ENCODE measurements at regions not wholly inside any gene's neighbourhood (a gene's known extent, or its start where the extent isn't known, plus 50 kb on each side); places are given as distances from the start of the nearest gene placed in this dataset.
"Not testable (repeated sequence)": the region's sequence is repeated elsewhere in the genome, so short reads cannot be mapped to it uniquely, and the experiment has no call there.

DNA sequence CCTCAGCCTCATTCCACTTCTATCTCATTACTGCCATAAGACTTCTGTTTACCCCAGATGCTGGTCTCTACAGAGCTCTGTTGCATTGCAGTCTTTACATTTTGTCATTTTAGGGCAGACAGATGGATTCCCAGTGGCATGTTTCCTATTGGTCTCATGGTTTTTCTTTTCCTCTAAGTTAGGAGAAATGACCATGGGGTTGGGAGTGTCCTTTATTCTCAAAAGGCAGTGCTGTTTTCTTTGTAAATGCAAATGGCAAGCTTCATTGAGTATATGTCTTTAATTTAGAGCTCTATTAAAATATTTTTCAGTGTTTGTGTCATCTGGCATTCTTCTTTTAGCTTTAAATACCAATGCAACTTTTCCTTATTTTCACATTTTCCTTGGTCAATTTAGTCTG lies 57.0 kb downstream of the MSTN start:
- DNase-seq = no peak

DNA sequence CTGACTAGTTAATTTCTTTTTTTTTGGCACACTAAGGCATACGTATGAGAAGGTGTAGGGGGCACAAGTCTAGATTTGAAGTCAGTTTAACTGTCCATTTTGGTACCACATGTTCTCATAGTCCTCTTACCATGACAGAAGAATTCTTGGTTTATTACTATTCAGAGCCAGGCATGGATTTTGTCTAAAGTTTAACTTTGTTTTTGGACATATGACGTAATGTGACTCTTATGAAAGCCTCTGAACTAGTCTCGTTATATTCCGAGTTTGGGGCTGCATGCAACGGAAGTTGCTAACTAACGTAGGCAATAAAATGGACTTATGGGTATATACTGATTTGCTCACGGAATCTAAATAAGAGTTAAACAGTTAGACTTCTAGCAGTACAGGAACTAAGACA lies 62.9 kb downstream of the MSTN start:
- no peak for DNase-seq

DNA sequence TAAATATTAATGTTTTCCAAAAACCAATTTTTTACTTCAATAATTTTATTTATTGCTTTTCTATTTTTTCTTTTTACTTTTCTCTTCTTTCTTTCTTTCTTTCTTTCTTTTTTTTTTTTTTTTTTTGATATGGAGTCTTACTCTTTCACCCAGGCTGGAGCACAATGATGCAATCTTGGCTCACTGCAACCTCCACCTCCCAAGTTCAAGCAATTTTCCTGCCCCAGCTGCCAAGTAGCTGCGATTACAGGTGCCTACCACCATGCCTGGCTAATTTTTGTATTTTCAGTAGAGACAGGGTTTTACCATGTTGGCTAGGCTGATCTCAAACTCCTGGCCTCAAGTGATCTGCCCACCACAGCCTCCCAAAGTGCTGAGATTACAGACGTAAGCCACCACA lies 63.9 kb downstream of the MSTN start:
- not testable (repeated sequence) for DNase-seq

DNA sequence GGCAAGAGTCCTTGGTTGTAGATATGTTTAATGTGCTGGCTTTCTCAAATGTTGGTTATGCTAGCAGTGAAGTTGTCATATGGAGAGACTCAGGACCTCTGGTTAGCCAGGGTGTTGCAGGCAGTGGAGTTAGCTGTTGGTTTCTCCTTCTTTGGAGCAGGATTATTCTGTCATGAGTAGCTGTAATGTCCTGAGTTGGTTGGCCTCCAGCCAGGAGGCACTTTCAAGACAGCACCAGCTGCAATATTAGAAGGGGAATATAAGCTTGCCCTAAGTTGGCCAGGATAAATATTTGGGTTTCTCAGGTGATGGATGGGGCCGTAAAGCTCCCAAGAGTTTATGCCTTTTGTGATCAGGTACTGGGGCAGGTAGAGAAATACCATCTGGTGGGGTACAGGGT lies 65.5 kb downstream of the MSTN start:
- no peak for DNase-seq

DNA sequence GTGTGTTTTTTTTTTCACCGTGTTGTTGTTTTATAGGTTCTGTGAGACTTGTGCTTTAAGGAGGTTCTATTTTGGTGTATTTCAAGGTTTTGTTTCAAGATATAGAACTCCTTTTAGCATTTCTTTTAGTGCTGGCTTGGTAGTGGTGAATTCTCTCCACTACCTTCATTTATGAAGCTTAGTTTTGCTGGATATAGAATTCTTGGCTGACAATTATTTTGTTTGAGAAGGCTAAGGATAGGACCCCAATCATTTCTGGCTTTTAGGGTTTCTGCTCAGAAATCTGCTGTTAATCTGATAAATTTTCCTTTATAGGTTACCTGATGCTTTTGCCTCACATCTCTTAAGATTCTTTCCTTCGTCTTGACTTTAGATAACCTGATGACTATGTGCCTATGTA lies 66.8 kb downstream of the MSTN start:
- no peak for DNase-seq

DNA sequence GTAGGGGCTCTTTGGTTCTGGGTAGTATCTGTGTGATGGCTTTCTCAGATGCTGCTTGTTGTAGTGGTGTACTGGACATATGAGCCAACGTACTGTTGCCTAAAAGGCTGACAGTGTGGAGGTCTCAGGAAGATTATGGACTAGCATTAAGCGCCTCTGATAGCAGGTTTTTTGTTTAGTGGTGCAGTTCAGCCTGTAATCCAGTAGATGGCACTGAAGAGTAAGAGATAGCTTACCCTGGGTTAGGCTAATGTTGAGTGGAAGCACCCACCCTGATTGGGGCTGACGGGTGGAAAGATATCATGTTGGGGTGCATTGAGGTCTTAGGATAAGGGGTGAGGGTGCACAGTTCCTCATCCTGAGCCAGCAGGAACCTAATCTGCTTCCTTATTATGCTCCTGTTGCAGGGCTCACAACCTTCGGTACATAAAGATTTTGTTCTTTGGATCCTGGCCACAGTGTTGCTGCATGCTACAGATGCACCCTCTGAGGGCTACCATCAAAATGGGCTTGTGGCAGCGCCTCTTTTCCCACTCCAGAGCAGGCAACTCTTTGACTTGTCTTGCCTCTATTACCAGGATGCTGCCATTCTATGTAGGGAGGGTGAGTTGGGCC lies 79.6 kb downstream of the MSTN start:
- DNase-seq = peak; percentile 18

DNA sequence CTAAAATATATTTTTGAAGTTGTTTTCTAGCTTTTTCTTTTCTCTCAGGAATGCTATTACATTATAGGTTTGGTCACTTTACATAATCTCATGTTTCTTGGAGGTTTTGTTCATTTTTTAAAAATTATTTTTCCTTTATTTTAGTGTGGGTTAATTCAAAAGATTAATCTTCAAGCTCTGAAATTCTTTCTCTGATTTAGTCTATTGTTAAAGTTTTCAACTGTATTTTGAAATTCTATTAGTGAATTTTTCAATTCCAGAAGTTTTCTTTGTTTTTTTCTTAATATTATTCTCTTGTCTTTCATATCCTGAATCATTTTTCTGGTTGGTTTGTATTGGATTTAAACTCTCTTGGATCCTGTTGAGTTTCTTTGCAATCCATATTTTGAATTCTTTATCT lies 80.4 kb downstream of the MSTN start:
- DNase-seq = no peak

DNA sequence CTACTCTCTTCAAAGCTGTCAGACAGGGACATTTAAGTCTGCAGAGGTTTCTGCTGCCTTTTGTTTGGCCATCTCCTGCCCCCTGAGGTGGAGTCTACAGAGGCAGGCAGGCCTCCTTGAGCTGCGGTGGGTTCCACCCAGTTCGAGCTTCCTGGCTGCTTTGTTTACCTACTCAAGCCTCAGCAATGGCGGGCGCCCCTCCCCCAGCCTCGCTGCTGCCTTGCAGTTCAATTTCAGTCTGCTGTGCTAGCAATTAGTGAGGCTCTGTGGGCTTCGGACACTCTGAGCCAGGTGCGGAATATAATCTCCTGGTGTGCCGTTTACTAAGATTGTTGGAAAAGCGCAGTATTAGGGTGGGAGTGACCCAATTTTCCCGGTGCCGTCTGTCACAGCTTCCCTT lies 86.0 kb downstream of the MSTN start:
- not testable (repeated sequence) for DNase-seq

DNA sequence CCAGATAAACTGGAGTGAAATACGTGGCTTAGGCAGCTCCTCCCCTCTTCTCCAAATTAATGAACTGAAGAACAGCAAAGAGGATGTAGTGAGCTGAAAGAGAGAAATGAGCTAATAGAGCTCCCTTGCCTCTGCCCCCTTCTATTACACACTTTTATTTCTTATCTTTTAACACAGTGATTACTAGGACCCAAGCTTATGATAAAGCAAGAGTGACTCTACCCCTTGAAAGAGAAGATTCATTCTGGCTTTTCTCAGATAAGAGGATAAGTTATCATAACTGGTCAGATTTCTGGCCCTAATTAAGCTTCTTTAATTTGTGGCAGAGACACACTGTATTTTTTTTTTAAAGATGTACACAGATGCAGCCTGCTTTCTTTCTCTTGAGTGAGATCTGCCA lies 102.2 kb downstream of the MSTN start:
- DNase-seq = no peak

DNA sequence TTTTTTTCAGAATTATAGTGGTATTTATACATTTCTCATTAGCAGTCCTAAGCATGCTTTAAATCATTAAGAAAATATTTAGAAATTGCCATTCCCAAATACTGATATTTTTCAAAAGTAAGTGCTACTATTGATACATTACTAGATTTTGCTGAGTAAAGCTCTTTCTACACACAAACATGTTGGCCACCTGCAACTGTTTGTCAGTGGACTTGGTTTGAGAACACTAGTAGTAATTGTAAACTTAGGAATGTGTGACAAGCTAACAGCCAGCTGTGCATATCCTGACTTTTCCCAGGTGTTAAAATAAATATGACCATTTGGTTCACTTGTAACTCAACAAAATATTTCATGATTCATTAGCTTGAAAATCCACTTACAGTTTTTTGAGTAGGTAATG lies 103.1 kb downstream of the MSTN start:
- no peak for DNase-seq

DNA sequence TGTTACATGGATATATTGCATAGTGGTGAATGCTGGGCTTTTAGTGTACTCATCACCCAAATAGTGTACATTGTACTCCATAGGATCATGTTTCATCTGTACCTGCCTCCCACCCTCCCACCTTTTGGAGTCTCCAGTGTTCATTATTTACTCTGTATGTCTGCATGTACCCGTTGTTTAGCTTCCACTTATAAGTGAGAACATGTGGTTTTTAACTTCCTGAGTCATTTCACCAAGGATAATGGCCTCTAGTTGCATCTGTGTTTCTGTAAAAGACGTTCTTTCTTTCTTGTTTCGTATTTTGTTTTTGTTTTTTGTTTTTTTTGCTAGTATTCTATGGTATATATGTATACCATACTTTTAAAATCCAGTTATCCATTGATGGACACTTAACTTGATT lies 107.5 kb downstream of the MSTN start:
- DNase-seq = no peak

DNA sequence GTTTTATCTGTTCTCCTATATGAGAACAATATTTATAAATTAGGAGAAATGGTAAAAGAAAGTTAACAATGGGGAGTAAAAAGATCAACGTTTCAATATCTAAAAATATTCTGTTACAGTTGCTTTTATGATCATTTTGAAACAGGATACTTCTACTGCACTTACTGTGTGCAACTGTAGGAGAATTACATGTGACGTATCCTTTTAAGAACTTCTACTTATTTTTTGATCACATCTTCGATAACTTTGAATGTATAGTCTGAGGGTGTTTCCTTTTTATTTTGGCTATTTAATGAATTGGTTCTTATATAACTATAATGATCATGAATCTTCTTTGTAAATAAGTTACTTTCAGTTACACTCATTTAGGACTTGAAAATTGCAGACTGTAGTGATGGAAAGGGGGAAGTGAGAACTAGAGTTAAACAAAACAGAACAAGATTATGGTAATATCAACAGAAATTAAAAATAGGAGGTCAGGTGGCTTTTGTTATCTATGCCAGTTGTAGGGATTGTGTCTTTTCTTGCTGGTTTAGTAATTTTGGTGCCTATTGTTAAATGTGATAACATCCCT lies 109.9 kb downstream of the MSTN start:
- no peak for DNase-seq

DNA sequence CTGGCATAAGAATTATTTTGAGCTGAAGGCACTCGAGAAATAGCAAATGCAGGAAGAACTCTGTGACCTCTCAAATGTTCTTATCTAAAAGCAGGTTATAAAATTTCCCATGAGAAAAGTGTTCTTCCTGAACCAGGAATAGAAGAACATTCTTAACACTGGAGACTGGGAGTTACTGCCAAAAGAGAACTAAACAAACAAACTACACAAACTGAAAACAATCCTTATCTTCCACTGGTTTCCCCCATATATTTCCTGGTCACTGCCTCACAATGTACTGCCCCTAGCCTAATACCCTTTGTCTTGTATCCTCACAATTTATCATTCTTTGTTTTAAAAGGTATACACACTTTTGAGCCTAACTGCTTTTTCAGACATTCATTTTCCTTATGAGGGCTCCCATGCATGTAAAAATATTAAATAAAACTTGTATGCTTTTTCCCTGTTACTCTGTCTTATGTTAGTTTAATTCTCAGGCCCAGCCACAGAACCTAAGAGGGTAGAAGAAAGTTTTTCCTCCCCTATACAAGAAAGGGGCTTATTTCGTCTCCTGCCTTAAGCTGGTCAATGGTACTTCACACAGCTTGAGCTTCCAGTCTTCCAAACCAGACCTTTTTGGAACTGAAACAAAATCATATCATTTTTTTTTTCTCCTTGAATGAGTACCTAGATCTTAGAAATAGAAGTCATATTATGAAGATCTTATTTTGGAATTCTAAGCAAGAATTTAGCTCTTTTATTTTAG lies 110.6 kb downstream of the MSTN start:
- no peak for DNase-seq

DNA sequence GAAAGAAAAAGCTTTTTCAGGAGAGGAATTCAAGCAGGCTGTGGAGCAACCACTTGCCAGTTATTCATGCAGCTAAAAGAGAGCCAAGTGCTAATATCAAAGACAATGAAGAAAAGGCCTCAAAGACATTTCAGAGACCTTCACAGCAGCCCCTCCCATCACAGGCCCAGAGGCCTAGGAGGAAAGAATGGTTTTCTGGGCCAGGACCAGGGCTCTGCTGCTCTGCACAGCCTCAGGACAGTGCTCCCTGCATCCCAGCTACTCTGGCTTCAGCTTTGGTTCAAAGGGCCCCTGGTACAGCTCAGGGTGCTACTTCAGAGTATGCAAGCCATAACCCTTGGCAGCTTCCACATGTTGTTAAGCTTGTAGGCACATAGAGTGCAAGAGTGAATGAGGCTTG lies 119.5 kb downstream of the MSTN start:
- DNase-seq = no peak

DNA sequence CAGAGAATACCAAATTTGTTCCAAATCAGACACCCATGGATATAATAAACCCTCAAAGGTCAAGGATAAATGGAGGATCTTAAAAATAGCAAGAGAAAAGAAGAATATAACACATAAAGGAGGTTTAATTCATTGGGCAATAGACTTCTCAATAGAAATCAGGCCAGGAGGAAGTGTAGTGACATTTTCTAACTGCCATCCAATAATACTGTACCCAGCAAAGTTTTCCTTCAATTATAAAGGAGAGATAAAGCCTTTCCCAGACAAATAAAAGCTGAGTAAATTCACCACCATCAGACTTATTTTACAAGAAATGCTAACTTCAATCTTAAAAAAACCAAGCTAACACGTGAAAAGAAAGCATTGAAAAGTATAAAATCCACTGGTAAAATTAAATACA lies 121.6 kb downstream of the MSTN start:
- no peak for DNase-seq

DNA sequence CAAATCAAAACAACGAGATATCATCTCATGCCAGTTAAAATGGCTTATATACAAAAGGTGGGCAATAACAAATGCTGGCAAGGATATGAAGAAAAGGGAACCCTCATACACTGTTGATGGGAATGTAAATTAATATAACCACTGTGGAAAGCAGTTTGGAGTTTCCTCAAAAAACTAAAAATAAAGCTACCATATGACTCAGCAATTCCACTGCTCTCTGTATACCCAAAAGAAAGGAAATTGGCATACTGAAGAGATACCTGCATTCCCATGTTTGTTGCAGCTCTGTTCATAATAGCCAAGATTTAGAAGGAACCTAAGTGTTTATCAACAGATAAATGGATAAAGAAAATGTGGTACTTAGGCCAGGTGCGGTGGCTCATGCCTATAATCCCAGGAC lies 124.8 kb downstream of the MSTN start:
- no peak for DNase-seq

DNA sequence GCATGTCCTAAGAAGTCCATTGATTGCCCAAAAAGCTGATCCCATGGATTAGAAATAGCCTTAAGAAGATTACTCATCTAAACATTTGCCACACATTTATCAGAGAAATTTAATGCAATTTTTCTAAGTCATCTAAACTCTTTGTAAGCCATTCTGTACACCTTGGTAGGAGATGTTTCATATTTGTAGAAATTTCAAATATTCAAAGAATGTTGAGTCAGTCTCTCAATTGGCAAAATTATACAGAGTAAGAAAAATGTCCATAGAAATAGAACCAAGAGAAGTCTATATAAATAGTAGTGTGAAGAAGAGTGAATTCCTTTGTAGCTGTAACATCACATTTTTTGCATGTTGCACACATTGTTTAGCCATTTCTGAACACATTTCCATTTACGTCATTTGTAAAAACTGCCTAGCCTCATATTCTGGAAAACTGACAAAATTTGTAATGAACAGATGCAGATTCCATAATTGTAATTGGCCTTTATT lies 128.6 kb downstream of the MSTN start:
- DNase-seq = no peak

DNA sequence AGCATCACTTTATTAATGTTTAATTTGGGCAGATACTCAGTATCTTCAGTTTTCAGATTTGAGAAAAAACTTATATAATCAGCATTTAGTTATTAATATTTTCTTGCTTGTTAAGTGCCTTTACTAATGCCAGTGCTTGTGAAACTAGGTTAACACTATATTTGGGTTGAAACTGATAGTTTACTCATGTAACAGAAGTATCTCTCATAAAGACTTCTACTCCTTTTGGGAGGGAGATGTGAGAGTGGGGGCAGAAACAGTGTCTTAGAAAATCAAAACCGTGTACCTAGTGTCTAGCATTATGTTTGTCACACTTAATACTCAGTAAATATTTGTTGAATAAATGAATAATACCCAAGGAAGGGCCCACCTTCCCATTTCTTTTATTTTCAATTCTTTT lies 129.5 kb downstream of the MSTN start:
- no peak for DNase-seq

DNA sequence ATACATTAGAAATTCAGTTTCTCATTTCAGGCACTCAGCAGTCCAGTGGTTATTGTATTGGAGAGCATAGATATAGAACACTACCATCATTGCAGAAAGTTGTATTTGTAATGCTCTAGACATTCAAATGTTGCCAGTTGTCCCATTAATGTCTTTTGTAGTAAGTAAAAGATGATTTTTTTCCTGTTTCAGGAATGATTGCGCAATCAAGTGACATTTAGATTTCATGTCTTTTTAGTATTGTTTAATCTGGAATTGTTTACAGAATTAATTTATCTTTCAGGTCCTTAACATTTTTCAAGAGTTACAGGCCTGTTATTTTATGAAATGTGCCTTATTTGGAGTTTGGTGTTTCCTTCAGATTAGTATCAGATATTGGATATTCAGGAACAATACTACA lies 134.7 kb downstream of the MSTN start:
- no peak for DNase-seq

Data from NCI-H1694 treated with DMSO at 0.1 percent for 48 hours (cell line).